SK-MEL-5 (cell line): ENCODE measurements at regions not wholly inside any gene's neighbourhood (a gene's known extent, or its start where the extent isn't known, plus 50 kb on each side); places are given as distances from the start of the nearest gene placed in this dataset.

Experiments
- DNase-seq: peaks from one replicate; pipeline ENCODE4 v3.0.0-alpha.2; 2016; ENCODE audit warnings: low read depth, low spot score
- in situ Hi-C: cut with HindIII; loops from 2 replicates; pipeline ENCODE4 v1.10.0; 2016; ENCODE audit warnings: low sequenced_read_pairs, high pct_unique_total_duplicates, low pct_unique_long_range_greater_than_20kb

DNA sequence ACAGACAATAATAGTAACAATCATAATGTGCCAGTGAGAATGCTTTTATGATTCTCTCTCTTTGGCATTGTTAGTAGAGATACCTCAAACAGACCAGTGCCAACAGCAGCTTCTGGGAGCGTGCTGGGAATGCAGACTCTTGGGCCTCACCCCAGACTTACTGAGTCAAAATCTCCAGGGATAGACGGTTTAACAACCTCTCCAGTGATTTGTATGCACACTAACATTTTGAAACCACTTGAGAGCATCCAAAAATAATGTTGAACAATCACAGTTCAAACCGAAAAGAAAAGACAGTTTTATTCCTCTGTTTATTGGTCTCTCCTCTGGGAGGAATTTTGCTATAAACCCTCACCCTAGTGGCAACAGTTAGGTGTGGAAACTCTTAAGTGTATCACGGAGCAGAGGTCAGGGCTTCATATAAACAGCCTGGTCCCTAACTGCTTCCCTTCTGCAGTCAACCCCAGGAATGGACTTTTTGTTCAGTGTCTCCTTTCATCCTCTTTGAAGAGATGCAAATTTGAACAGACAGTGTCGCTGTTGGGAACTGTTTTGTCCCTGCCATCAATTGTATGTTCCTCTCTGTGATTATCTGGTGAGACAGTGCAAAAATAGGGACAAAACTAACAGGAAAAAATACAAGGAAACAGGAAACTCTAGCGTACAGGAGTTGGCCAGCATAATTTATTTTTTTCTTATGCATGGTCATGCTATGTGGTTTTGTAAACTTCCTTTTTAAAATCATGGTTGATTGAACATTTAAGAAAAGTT is 162.4 kb upstream of the BTBD3 start:
- in situ Hi-C loops: no loop called here
- no peak for DNase-seq

DNA sequence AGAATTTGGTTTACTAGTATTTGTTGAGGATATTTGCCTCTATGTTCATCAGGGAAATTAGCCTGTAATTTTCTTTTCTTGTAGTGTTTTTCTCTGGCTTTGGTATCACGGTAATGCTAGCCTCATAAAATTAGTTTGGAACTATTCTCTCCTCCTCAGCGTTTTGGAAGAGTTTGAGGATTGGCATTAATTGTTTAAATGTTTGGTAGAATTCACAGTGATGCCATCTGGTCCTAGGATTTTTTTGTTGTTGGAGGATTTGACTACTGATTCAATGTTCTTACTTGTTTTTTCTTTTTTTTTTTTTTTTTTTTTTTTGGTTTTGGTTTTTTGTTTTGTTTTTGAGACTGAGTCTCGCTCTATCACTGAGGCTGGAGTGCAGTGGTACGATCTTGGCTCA is 156.2 kb upstream of the BTBD3 start:
- no peak for DNase-seq
- in situ Hi-C loops: no loop called here

DNA sequence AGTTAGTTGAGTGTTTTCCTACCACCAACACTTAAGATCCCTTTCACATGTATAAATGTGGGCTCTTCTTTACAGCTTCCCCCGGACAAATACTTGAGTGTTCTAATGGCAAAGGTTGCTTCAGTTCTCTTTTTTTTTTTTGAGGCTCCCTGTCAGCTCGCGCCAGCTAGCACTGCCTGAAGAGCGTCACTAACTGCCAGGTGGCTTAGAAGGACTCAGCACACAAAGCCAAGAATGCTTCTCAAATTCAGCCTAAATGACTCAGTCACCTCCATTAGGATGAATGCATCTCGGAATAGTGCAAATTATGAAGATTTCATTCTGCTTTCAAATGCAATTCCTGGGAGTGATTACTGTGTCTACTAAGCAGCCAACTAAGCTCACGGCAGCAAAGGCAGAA is 150.7 kb upstream of the BTBD3 start:
- no peak for DNase-seq
- in situ Hi-C loops: no loop called here

DNA sequence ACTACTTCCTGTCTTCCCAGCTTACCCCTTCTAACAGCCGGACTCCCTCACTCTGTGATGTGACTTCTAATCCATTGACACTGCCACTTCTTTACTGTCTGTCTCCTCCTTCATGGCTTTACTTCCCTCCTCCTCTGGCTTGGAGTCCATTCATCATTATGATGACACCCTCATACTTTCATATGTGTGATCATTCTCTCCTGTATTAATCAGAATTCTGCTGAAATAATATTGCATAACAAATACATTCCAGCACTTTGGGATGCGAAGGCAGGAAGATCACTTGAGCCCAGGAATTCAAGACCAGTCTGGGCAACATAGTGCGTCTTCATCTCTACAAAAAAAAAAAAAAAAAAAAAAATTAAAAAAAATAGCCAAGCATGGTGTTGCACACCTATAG is 147.9 kb upstream of the BTBD3 start:
- in situ Hi-C loops: no loop called here
- no peak for DNase-seq

DNA sequence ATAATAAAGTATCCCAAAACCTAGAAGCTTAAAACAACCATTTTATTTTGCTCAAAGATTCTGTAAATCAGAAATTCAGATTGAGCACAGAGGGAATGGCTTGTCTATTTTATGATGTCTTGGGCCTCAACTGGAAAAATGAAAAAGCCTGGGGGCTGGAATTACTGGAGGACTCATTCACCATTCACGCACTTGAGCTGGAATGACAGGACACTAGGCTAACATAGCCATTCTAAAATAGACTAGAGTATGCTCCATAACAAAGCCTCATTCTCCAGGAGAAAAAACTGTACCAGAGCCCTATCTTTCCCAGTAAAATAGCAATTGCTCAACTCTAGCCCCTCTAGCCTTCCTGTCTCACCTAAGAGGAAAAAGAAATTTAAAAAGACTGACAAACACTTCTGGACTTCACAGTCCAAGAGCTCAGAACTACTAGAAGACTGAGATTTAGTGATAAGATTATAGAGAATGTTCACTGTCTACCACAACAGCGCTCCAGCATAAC is 145.4 kb upstream of the BTBD3 start:
- in situ Hi-C loops: no loop called here
- peak; percentile 86 for DNase-seq

DNA sequence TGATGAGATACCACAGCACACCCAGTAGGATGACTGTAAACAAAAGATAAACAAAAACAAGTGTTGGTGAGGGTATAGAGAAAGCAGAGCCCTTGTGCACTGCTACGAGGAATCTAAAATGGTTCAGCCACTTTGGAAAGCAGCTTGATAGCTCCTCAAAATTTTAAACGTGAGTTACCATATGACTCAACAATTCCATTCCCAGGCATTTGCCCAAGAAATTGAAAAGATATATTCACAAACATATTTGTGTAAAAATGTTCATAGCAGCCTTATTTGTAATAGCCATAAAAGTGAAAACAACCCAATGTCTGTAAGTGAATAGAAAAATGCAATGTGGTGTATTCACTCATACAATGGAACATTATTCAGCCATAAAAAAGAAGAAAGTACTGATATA is 141.0 kb upstream of the BTBD3 start:
- in situ Hi-C loops: no loop called here
- DNase-seq: no peak

DNA sequence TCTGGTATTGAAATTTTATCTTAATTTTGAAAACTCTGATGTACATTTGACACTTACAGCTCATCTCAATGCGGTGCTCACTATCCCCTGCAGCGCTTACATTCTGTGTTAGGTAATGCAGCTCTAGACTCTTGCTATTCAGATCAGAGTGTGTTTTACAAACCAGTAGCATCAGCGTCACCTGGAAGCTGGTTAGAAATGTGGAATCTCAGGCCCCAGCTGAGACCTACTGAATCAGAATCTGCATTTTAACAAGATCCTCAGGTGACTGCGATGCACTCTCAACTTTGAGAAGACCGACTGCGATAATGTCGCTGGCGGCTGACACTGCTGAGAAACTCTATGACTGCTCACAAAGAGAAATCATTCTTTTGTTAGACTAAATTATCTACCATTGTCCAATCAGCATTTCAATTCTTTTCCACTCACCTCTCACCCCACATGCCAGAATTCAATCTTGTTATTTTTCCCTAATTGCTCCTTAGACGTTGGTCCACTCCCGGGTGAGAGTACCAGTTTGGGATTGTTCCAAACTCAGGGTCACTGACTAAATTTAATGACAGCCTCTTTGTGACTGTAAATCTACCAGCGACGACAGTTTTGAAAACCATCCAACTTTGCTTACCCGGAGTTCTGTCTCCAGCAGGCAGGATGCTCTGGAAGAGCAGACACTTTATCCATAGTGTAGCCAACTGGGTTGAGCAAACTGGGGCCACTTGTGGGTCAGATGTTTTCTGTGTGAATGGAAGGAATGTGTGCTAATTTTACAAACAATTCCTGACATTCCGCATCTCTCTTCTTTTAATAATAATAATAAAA is 140.1 kb upstream of the BTBD3 start:
- DNase-seq: no peak
- in situ Hi-C loops: no loop called here

DNA sequence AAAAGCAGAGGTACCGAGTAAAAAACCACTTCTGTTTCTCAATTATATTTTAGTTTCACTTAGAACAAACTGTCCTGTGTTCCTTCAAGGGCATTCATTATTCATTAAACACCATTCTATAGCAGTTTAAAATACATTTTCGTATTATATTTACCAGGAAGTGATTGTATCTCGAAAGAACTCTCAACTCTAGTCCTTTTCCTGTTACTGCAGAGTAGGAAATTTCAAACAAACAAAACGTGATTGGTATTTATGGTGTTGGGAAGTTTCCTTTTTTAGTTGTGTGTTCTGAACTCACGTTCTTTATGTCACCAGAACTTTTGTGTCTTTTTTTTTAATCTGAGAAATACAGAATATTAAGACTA is 139.5 kb upstream of the BTBD3 start:
- no peak for DNase-seq
- in situ Hi-C loops: no loop called here

DNA sequence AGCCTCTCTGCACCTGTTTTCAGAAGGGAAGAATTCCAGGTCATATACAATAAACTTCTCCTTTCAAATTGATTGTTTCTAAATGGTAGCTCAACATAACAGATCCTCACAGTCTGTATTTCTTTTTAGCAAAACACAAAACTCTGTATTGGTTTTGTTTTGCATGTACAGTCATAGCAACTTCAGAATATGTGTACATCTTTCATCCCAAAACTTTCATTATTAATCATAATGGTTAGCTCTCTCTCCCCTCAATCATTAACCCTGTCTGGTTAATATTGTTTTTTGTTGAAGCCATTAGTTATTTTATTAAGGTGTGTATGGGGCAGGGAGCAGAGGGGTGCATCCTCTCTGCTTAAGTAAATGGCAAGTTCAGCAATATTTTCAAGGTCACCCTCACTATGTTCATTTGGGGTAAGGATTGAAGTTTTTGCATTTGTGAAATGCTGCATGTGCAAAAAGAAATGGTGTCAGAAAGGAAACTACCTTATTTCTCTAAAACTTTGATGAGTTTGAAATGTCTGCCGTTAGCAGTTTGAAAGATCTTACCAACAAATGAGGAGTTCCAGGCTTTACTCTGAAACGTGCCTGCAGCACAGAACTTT is 136.8 kb upstream of the BTBD3 start:
- no peak for DNase-seq
- in situ Hi-C loops: no loop called here

DNA sequence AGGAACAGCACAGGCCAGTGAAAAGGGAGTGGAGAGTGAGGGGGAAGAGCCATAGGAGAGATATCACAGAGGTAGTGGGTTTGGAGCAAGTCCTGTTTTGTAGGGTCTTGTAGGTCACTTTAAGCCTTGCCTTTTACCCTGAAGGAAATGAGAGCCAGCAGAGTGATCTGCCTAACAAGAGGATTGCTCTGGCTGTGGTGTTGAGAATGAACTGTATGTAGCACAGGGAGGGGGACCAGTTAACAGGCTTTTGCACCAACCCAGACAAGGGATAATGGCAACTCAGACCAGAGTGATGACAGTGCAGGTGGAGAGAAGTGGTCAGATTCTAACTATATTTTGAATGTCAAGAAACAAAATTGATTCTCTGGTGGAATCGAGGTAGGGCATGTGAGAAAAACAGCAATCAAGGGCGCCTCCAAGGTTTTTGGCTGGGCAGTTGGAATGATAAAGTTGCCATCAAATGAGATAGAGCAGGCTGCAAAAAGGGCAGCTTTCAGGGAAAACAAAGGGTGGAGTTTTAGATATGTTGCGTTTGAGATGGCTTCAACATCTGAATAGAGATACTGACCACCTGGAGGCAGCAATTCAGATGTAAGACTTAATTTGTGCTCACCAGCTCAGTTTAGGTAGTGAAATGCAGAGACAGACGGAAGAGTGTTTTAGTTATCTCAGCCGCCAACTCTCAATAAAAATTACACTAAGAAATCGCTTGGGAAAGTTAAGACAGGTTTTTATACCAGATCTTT is 134.4 kb upstream of the BTBD3 start:
- DNase-seq: no peak
- in situ Hi-C loops: no loop called here

DNA sequence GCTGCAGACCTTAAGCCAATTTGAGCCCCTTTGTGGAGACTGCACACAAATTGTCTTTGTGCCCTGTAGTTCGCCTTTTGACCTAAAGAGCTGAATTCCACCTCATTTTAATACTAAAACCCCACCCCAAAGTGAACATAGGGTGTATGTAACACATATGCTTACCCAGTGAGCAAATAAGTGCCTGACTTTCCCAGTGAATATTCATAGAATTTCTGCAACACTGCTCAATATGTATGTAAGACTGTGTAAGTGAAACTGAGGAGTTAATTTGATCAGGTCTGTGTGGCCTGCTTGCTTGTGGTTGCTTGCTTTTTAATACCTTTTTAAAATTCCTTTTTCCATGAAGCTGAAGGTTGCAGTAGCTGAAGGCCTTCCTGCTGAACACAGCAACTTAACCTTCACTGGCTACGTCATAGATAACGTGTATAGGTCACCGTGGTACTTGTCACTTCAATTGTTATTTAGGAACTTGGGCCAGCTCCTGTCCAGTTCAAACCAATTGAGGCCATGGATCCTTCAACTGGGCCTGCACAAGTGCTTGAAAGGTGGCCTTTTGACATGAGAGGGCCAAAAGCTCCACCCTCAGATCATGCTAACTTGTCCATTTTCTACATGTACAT is 131.7 kb upstream of the BTBD3 start:
- in situ Hi-C loops: no loop called here
- DNase-seq: no peak

DNA sequence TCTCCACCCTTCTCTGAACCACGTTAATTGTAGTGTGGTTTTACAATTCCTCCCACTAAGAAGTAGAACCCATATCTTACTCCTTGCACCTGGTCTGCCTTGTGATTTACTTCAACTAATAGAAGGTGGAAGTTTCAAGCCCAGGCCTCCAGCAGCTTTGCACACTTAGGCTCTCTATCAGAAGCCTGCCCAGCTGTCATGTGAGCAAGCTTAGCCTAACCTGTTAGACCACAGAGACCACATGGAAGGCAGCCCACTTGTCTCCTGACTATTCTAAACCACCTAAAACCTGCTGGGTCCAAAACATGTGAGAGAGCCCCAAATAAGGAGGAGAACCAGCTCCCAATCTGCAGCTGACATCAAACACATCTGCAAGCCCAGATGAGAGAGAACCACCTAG is 127.6 kb upstream of the BTBD3 start:
- in situ Hi-C loops: no loop called here
- no peak for DNase-seq

DNA sequence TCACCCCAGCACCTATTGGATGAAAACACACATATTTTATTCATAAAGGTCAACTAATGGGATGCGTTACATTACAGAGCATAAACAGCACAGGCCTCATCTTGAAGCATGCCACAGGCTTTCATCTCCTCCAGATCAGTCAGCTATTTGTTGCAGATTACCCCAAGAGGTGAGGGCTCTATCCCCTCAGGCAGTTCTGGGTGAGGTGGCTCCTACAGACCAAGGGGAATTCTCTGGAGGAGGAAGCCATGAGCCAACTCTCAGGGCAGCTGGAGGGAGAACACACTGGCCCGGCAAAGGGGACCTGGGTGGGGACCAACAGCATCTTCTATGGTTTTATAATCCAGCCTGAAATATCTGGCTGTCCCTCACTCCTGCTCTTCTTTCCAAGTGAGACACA is 126.4 kb upstream of the BTBD3 start:
- DNase-seq: no peak
- in situ Hi-C loops: no loop called here

DNA sequence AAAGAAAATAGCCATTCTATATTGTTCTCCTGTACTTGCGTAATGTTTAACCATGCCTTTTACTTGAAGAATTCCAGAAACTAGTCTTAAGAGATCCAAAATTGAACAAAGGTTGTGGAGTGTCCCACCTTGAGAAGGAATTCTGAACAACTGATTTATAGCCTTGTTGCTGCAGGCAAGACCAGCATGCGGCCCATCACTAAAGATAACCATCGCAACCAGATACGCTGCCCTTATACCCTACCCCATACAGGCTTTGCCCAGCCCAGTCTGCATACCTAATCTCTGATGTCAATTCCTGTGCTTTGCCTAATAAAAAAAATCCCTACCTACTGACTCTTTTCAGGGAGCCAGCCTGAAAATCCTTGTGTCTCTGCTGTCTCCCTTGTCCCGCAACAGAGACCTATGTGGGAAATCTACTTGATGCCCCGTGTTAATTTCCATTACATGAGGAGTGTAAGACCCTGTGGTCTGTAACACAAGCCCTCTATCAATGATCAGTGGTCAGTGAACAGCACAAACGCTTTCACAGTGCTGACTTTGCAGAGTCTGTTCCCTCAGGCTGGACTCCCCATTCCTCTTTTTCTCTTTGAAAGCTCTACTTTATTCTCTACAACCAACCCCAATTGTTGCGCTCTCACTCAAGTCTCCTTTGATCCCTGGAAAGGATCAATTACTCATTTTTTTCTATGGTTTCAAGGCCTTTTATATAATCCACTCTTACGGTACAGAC is 125.7 kb upstream of the BTBD3 start:
- peak; percentile 8 for DNase-seq
- in situ Hi-C loops: no loop called here

DNA sequence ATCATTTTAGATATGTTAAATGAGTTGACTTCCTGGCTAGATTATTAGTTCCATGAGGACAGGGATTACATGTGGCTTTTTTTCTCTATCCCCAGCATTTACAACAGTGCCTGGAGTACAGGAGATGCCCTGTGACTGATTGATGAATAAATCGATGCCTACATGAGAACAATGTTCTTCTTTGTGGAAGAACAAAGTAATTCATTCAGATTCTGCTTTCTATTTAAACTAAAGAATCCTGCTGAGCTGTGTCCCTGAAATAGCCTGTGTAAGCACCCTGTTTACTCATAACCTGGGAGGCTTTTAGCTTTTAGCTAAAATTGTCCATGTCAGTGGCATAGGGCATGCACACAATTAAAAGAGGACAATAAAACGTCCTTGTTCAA is 125.1 kb upstream of the BTBD3 start:
- DNase-seq: peak; percentile 83
- in situ Hi-C loops: no loop called here

DNA sequence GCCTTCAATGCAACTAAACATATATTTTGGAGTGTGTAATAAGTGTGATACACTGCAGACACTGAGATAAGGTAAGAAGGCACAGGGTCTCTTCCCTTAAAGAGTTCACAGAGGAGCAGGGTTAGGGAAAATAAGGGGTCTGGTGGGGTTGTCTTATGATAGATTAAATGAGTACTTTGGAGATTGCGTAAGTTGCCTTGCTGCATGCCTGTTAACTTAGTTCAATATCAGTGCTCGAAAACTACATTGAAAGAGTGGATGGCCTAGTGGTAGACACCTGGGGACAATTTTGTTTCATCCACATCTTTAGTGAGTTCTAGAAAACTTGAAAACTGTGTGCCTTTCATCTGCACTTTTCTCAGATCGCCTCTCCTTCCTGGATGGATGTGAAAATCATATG is 123.2 kb upstream of the BTBD3 start:
- in situ Hi-C loops: no loop called here
- no peak for DNase-seq

DNA sequence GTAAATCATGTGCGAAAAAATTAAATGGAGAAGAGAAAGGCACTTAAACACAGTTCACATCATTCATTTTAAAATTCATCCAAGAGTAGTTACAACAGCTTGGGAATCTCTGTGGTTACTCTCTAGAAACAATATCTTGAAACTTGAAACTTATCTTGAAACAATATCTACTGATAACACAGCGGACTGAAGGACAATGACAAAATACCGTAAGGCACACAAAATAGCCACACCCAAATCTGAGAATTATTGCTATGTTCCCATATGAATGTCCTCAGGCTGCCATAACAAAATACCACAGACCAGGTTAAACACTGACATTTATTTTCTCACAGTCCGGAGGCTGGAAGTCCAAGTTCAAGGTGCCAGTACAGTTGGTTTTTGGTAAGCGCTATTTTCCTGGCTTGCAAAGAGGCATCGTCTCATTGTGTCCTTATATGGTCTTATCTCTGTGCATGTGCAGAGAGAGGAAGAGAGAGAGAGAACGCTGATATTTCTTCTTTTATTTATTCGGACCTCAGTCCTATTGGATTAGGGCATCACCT is 122.5 kb upstream of the BTBD3 start:
- no peak for DNase-seq
- in situ Hi-C loops: no loop called here
